Breast epithelium (tissue), 3 donors: ENCODE measurements at regions not wholly inside any gene's neighbourhood (a gene's known extent, or its start where the extent isn't known, plus 50 kb on each side); places are given as distances from the start of the nearest gene placed in this dataset.

Experiments
- POLR2A ChIP-seq: fragments of 450-650 bp; IDR thresholded peaks from one replicate; pipeline ENCODE4 v1.6.1; 2016; ENCODE audit warnings: antibody characterized with exemption, mild to moderate bottlenecking, moderate library complexity
- POLR2AphosphoS5 ChIP-seq, 3 donors: sonication (generic); formaldehyde crosslinking; IDR thresholded peaks; one replicate each; pipeline ENCODE4 v1.6.1; 2017; ENCODE audit warnings: antibody characterized with exemption in 3 of 3
- TF ChIP-seq, protein P1 (sequence below), 3 donors: fragments of 450-650 bp; IDR thresholded peaks; one replicate each; pipeline ENCODE4 v1.5.1; 2016 to 2017; ENCODE audit warnings: antibody characterized with exemption in 3 of 3, mild to moderate bottlenecking in 3 of 3, moderate library complexity in 3 of 3

DNA sequence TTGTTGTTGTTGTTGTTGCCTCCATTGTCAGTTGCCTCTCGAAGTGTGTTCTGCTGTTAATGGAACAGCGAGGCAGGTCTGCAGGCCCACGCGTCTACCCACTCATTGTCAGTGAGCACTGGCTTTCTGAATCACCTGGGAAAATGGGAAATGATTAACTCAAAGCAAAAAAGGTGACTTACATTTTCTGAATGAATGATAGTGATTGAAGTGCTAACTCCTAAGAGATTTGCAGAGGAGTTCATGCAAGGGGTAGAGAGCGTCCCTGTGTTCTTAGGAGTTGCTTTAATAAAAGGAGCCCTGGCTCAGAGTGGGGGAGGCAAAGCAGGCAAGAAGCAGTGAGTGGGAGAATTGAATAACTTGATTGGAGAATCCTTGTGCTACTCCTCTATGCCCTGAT lies 177.6 kb downstream of the CAND1 start:
- TF ChIP-seq, protein P1, sequence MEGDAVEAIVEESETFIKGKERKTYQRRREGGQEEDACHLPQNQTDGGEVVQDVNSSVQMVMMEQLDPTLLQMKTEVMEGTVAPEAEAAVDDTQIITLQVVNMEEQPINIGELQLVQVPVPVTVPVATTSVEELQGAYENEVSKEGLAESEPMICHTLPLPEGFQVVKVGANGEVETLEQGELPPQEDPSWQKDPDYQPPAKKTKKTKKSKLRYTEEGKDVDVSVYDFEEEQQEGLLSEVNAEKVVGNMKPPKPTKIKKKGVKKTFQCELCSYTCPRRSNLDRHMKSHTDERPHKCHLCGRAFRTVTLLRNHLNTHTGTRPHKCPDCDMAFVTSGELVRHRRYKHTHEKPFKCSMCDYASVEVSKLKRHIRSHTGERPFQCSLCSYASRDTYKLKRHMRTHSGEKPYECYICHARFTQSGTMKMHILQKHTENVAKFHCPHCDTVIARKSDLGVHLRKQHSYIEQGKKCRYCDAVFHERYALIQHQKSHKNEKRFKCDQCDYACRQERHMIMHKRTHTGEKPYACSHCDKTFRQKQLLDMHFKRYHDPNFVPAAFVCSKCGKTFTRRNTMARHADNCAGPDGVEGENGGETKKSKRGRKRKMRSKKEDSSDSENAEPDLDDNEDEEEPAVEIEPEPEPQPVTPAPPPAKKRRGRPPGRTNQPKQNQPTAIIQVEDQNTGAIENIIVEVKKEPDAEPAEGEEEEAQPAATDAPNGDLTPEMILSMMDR (IDR thresholded peaks at IDR 0.05): no peak
- TF ChIP-seq POLR2A: no peak
- TF ChIP-seq POLR2AphosphoS5 (IDR thresholded peaks at IDR 0.05): no peak
